GM12878 (cell line): ENCODE measurements at regions not wholly inside any gene's neighbourhood (a gene's known extent, or its start where the extent isn't known, plus 50 kb on each side); places are given as distances from the start of the nearest gene placed in this dataset.

Experiments
- ATAC-seq: fragments of 200-7000 bp; cut with Tn5 transposase; 3 replicates; pipeline ENCODE4 v1.9.1; 2020; ENCODE audit warnings: mild to moderate bottlenecking, moderate library complexity
- BruUV-seq: library from RNA; stranded (reverse); fragments of 400-500 nt; replicated peaks from 2 replicates; lab custom pipeline; 2021; lab: Mats Ljungman, UMichigan
- CTCF ChIA-PET: fragments of 300-600 bp; sonication (Branson Sonifier 250); formaldehyde crosslinking; extraction: SDS; loops from one replicate; lab custom pipeline; 2021; ENCODE audit warnings: inconsistent platforms; lab: Yijun Ruan, JAX
- POLR2A ChIA-PET: fragments of 350-600 bp; formaldehyde crosslinking; extraction: SDS; loops from one replicate; lab custom pipeline; 2021; ENCODE audit warnings: inconsistent platforms; lab: Charles Lee
- RAD21 ChIA-PET: fragments of 300-600 bp; sonication (Branson Sonifier 250); formaldehyde crosslinking; loops from one replicate; lab custom pipeline; 2023; ENCODE audit warnings: antibody characterized with exemption; ENCODE audit not compliant: unreplicated experiment; lab: Charles Lee
- SMC1A ChIA-PET: fragments of 300-600 bp; sonication (Branson Sonifier 250); formaldehyde crosslinking; loops from one replicate; lab custom pipeline; 2023; ENCODE audit not compliant: unreplicated experiment, uncharacterized antibody; lab: Charles Lee
- DNase-seq: peaks from one replicate; pipeline ENCODE4 v3.0.0-alpha.2; 2011; ENCODE audit warnings: low read depth, low spot score
- FAIRE-seq: peaks from 3 replicates; lab custom pipeline; 2011; peaks lifted over from hg19 to GRCh38; lab: Jason Lieb, UNC
- H2AFZ ChIP-seq: 2 replicates; pipeline ENCODE4 v1.6.0; 2011; ENCODE audit warnings: low read depth, low read length, control low read depth; ENCODE audit not compliant: control insufficient read depth
- H3K27ac ChIP-seq: 2 replicates; pipeline ENCODE4 v1.5.1; 2011; ENCODE audit warnings: control low read depth; ENCODE audit not compliant: control insufficient read depth, insufficient read depth
- H3K27me3 ChIP-seq, 2 experiments: replicated peaks in 1 of 2; 2 replicates each; pipeline versions ENCODE4 v1.6.0 to v1.6.1; 2011; ENCODE audit warnings: low read length in 1 of 2; ENCODE audit not compliant: control insufficient read depth in 2 of 2, insufficient read depth in 2 of 2
- H3K36me3 ChIP-seq, 2 experiments: 2 replicates each; pipeline ENCODE4 v1.5.1; 2011; ENCODE audit warnings: low read length in 1 of 2; ENCODE audit not compliant: control insufficient read depth in 2 of 2, insufficient read depth in 2 of 2
- H3K4me1 ChIP-seq: 2 replicates; pipeline ENCODE4 v1.6.1; 2011; ENCODE audit warnings: mild to moderate bottlenecking, low read length, moderate library complexity, mixed read lengths; ENCODE audit not compliant: control insufficient read depth, insufficient read depth
- H3K4me2 ChIP-seq: 2 replicates; pipeline ENCODE4 v1.6.0; 2011; ENCODE audit warnings: control low read depth; ENCODE audit not compliant: control insufficient read depth, insufficient read depth
- H3K4me3 ChIP-seq: fragments of 200-600 bp; sonication (generic); 2 replicates; pipeline ENCODE4 v1.5.1; 2016
- H3K79me2 ChIP-seq: 2 replicates; pipeline ENCODE4 v1.6.0; 2011; ENCODE audit warnings: low read length; ENCODE audit not compliant: control insufficient read depth, insufficient read depth
- H3K9ac ChIP-seq: 2 replicates; pipeline ENCODE4 v1.8.0; 2011; ENCODE audit warnings: low read length, control low read depth, mixed read lengths; ENCODE audit not compliant: control insufficient read depth, insufficient read depth
- H3K9me3 ChIP-seq: replicated peaks from 3 replicates; pipeline ENCODE4 v1.5.1; 2011; ENCODE audit warnings: mild to moderate bottlenecking, low read length; ENCODE audit not compliant: control insufficient read depth, insufficient read depth
- H4K20me1 ChIP-seq: 2 replicates; pipeline ENCODE4 v1.6.0; 2011; ENCODE audit not compliant: control insufficient read depth, insufficient read depth
- CBFB ChIP-seq: IDR thresholded peaks from 2 replicates; pipeline ENCODE4 v1.6.1; 2016; ENCODE audit warnings: antibody characterized with exemption, low read depth
- ESRRA ChIP-seq: IDR thresholded peaks from 2 replicates; pipeline ENCODE4 v1.6.1; 2012; ENCODE audit warnings: mild to moderate bottlenecking, low read length, improper control_type of control experiment
- KAT2A ChIP-seq: conservative IDR thresholded peaks from 2 replicates; pipeline ENCODE4 v1.6.1; 2011; ENCODE audit warnings: low read depth, low read length; ENCODE audit not compliant: control insufficient read depth
- TCF12 ChIP-seq: IDR thresholded peaks from 2 replicates; pipeline ENCODE4 v1.6.1; 2011; ENCODE audit warnings: low read depth, mild to moderate bottlenecking, low read length
- ZNF384 ChIP-seq: IDR thresholded peaks from 2 replicates; pipeline ENCODE4 v1.6.1; 2012; ENCODE audit warnings: low read depth, mild to moderate bottlenecking, low read length, improper control_type of control experiment, borderline replicate concordance
- WGBS: methylation state at CpG from one replicate; pipeline ENCODE4 v1.1.6; 2016; ENCODE audit warnings: low lambda C conversion rate; ENCODE audit not compliant: insufficient replicate concordance, insufficient coverage; ENCODE audit errors: missing lambda C conversion rate; 5-methylcytosine and 5-hydroxymethylcytosine counted together
- in situ Hi-C: fragments of 300-500 bp; cut with MboI; formaldehyde crosslinking; loops from 9 replicates; pipeline ENCODE4 v1.14.3; 2018; ENCODE audit warnings: mixed read lengths
- intact Hi-C: fragments of 100-400 bp; cut with micrococcal nuclease; formaldehyde crosslinking; loops from one replicate; pipeline ENCODE4 v1.14.2; 2022; ENCODE audit not compliant: unreplicated experiment
- TF ChIP-seq, protein P1 (sequence below): fragments of 450-650 bp; IDR thresholded peaks from 2 replicates; pipeline ENCODE4 v1.6.1; 2017; ENCODE audit warnings: antibody characterized with exemption, mild to moderate bottlenecking, moderate library complexity

DNA sequence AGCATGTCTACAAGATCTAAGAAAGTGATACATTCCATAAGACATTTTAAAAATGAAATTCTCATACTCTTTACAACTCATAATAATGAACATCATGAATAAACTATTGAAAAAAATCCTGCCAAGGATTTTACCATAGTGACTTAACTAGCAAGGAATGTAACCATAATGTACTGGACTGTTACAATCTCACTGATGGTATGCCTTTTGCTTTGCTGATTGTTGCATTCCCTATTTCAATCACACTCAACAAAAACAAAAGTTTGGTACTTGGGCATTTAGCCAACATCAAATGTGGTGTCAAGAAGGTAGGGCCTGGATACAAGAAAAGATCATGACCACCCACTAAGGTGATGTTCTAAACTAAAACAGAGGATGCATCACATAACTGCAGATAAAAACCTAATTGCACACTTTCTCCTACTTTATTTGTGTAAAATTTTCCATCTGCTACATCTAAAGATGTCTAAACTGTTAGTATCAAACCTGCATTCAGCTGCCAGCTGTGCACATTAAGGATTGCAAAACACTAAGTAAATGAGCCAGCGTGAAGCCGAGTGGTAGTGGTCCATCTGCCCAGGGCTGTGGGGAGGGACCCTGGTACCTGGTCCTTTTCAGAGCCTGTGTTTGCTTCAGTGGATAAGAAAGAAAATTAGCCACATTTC is 564.4 kb downstream of the ZEB2 start:
- DNase-seq (no peak), ATAC-seq (no peak), FAIRE-seq (no peak)
- Histone ChIP-seq H3K27me3 (no peaks in the 10 kb centered on the region), H3K4me3 (no peak overlapping the region), H4K20me1 (no peaks in the 10 kb centered on the region), H3K4me2 (no peak overlapping the region), H2AFZ (no peak overlapping the region), H3K4me1 (no peaks in the 10 kb centered on the region), H3K27ac (no peak overlapping the region), H3K9ac (no peak overlapping the region), H3K9me3 (no peaks in the 10 kb centered on the region), H3K36me3 (no peaks in the 10 kb centered on the region), H3K79me2 (no peaks in the 10 kb centered on the region)
- ChIA-PET CTCF (no interaction called here), RAD21 (no interaction called here), SMC1A (no interaction called here)
- 97% methylated on average over 2 of the region's 2 CpGs for WGBS
- BruUV-seq: no TSS peak
- TF ChIP-seq ZNF384: no peak
- TF ChIP-seq ESRRA: no peak
- TF ChIP-seq TCF12: no peak
- no peak for TF ChIP-seq KAT2A
- TF ChIP-seq, protein P1, sequence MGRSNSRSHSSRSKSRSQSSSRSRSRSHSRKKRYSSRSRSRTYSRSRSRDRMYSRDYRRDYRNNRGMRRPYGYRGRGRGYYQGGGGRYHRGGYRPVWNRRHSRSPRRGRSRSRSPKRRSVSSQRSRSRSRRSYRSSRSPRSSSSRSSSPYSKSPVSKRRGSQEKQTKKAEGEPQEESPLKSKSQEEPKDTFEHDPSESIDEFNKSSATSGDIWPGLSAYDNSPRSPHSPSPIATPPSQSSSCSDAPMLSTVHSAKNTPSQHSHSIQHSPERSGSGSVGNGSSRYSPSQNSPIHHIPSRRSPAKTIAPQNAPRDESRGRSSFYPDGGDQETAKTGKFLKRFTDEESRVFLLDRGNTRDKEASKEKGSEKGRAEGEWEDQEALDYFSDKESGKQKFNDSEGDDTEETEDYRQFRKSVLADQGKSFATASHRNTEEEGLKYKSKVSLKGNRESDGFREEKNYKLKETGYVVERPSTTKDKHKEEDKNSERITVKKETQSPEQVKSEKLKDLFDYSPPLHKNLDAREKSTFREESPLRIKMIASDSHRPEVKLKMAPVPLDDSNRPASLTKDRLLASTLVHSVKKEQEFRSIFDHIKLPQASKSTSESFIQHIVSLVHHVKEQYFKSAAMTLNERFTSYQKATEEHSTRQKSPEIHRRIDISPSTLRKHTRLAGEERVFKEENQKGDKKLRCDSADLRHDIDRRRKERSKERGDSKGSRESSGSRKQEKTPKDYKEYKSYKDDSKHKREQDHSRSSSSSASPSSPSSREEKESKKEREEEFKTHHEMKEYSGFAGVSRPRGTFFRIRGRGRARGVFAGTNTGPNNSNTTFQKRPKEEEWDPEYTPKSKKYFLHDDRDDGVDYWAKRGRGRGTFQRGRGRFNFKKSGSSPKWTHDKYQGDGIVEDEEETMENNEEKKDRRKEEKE: no peak
- no peak for TF ChIP-seq CBFB
- TF ChIP-seq, all 136 proteins: peak for 0
- intact Hi-C loops: no loop called here
- POLR2A ChIA-PET: no interaction called here
- in situ Hi-C loops: no loop called here
